ENCODE measurements at regions not wholly inside any gene's neighbourhood (a gene's known extent, or its start where the extent isn't known, plus 50 kb on each side); places are given as distances from the start of the nearest gene placed in this dataset.

GRCh38 chr1:60589916-60590315, 492.4 kb upstream of the NFIA start:
- Histone ChIP-seq H3K9me3 (no peaks in the 10 kb centered on the region), H3K27ac (no peak overlapping the region), H3K36me3 (no peaks in the 10 kb centered on the region), H3K4me1 (no peaks in the 10 kb centered on the region), H3K4me3 (no peak overlapping the region), H3K27me3 (no peaks in the 10 kb centered on the region)
- DNase-seq (ENCODE audit: low spot score in 2 of 2), result no peak
- TF ChIP-seq POLR2A (IDR thresholded peaks at IDR 0.05) (no peak), POLR2AphosphoS5 (IDR thresholded peaks at IDR 0.05) (no peak), EP300 (IDR thresholded peaks at IDR 0.05) (no peak), CTCF (IDR thresholded peaks at IDR 0.05) (no peak)

GRCh38 chr1:60589046-60589748, 493.2 kb upstream of the NFIA start:
- TF ChIP-seq POLR2AphosphoS5 (IDR thresholded peaks at IDR 0.05) (no peak), POLR2A (IDR thresholded peaks at IDR 0.05) (no peak), CTCF (IDR thresholded peaks at IDR 0.05) (no peak), EP300 (IDR thresholded peaks at IDR 0.05) (no peak)
- WGBS, result 68% methylated on average over 4 of the region's 4 CpGs

GRCh38 chr1:60584371-60584770, 498.0 kb upstream of the NFIA start:
- H3K4me1 ChIP-seq, result no peaks in the 10 kb centered on the region
- DNase-seq (ENCODE audit: low spot score in 2 of 2), result no peak
- no peak for TF ChIP-seq CTCF (IDR thresholded peaks at IDR 0.05)
- TF ChIP-seq EP300 (IDR thresholded peaks at IDR 0.05), result no peak
- no peak for TF ChIP-seq POLR2A (IDR thresholded peaks at IDR 0.05)
- no peak for TF ChIP-seq POLR2AphosphoS5 (IDR thresholded peaks at IDR 0.05)
- H3K9me3 ChIP-seq, result no peaks in the 10 kb centered on the region
- WGBS, result 45% methylated on average over 2 of the region's 2 CpGs
- no peaks in the 10 kb centered on the region for H3K27me3 ChIP-seq
- no peak overlapping the region for H3K4me3 ChIP-seq
- no peaks in the 10 kb centered on the region for H3K36me3 ChIP-seq
- no peak overlapping the region for H3K27ac ChIP-seq

More at GRCh38 chr1:60589046-60589748, 493.2 kb upstream of the NFIA start:
- Histone ChIP-seq H3K4me1 (no peaks in the 10 kb centered on the region), H3K9me3 (no peaks in the 10 kb centered on the region), H3K36me3 (no peaks in the 10 kb centered on the region), H3K4me3 (no peak overlapping the region), H3K27ac (no peak overlapping the region), H3K27me3 (no peaks in the 10 kb centered on the region)
- no peak for DNase-seq (ENCODE audit: low spot score in 2 of 2)

GRCh38 chr1:60583696-60584095, 498.7 kb upstream of the NFIA start:
- Histone ChIP-seq H3K27me3 (no peaks in the 10 kb centered on the region), H3K4me3 (no peak overlapping the region), H3K4me1 (no peaks in the 10 kb centered on the region), H3K9me3 (no peaks in the 10 kb centered on the region), H3K27ac (no peak overlapping the region), H3K36me3 (no peaks in the 10 kb centered on the region)
- TF ChIP-seq POLR2A (IDR thresholded peaks at IDR 0.05) (no peak), EP300 (IDR thresholded peaks at IDR 0.05) (no peak), CTCF (IDR thresholded peaks at IDR 0.05) (no peak), POLR2AphosphoS5 (IDR thresholded peaks at IDR 0.05) (no peak)
- no peak for DNase-seq (ENCODE audit: low spot score in 2 of 2)
- 96% methylated on average over 3 of the region's 3 CpGs for WGBS

- Histone ChIP-seq H3K27me3 (no peaks in the 10 kb centered on the region), H3K4me3 (no peak overlapping the region), H3K4me1 (no peaks in the 10 kb centered on the region), H3K36me3 (no peaks in the 10 kb centered on the region), H3K27ac (no peak overlapping the region), H3K9me3 (no peaks in the 10 kb centered on the region)
- WGBS, result 90% methylated on average over 7 of the region's 7 CpGs
- TF ChIP-seq POLR2AphosphoS5 (IDR thresholded peaks at IDR 0.05) (no peak), POLR2A (IDR thresholded peaks at IDR 0.05) (no peak), CTCF (IDR thresholded peaks at IDR 0.05) (no peak), EP300 (IDR thresholded peaks at IDR 0.05) (no peak)
- DNase-seq (ENCODE audit: low spot score in 2 of 2), result no peak
These were observed 500.7 kb upstream of the NFIA start for GRCh38 chr1:60581455-60582220.

Measured in suprapubic skin (tissue), 4 donors.